GM23338 (cell line): ENCODE measurements at regions not wholly inside any gene's neighbourhood (a gene's known extent, or its start where the extent isn't known, plus 50 kb on each side); places are given as distances from the start of the nearest gene placed in this dataset.

Source experiments
- ATAC-seq: fragments of 200-7000 bp; cut with Tn5 transposase; 3 replicates; pipeline ENCODE4 v1.9.1; 2020
- DNase-seq: peaks from one replicate; pipeline ENCODE4 v3.0.0-alpha.2; 2015; ENCODE audit warnings: low spot score
- H2AFZ ChIP-seq: fragments of 200-600 bp; sonication (generic); 2 replicates; pipeline ENCODE4 v1.8.0; 2016; ENCODE audit warnings: antibody characterized with exemption, mild to moderate bottlenecking, moderate library complexity
- H3F3A ChIP-seq: fragments of 200-600 bp; sonication (generic); replicated peaks from 2 replicates; pipeline ENCODE4 v1.8.0; 2017; ENCODE audit warnings: antibody characterized with exemption, mixed run types, low read depth
- H3K27ac ChIP-seq: fragments of 200-600 bp; sonication (generic); 2 replicates; pipeline ENCODE4 v1.6.1; 2016; ENCODE audit warnings: low read depth
- H3K27me3 ChIP-seq: fragments of 200-600 bp; sonication (generic); 2 replicates; pipeline ENCODE4 v1.8.0; 2016; ENCODE audit warnings: mild to moderate bottlenecking, mixed run types, moderate library complexity; ENCODE audit not compliant: insufficient read depth
- H3K36me3 ChIP-seq: fragments of 200-600 bp; sonication (generic); 2 replicates; pipeline ENCODE4 v1.8.0; 2016; ENCODE audit warnings: mild to moderate bottlenecking; ENCODE audit not compliant: insufficient read depth
- H3K4me1 ChIP-seq: fragments of 200-600 bp; sonication (generic); 2 replicates; pipeline ENCODE4 v1.8.0; 2016; ENCODE audit warnings: mild to moderate bottlenecking, moderate library complexity; ENCODE audit not compliant: insufficient read depth
- H3K4me2 ChIP-seq: fragments of 200-600 bp; sonication (generic); 2 replicates; pipeline ENCODE4 v1.7.1; 2017; ENCODE audit warnings: mixed run types
- H3K4me3 ChIP-seq: fragments of 200-600 bp; sonication (generic); 2 replicates; pipeline ENCODE4 v1.6.1; 2016; ENCODE audit warnings: mixed run types
- H3K79me2 ChIP-seq: fragments of 200-600 bp; sonication (generic); replicated peaks from 2 replicates; pipeline ENCODE4 v1.8.0; 2017; ENCODE audit warnings: mild to moderate bottlenecking; ENCODE audit not compliant: insufficient read depth
- H3K9me2 ChIP-seq: fragments of 200-600 bp; sonication (generic); 2 replicates; pipeline ENCODE4 v1.8.0; 2017; ENCODE audit not compliant: insufficient read depth
- H4K20me1 ChIP-seq: fragments of 200-600 bp; sonication (generic); replicated peaks from 2 replicates; pipeline ENCODE4 v1.8.0; 2017; ENCODE audit warnings: mild to moderate bottlenecking; ENCODE audit not compliant: insufficient read depth
- H3K27ac Mint-ChIP-seq: 2 replicates; pipeline ENCODE4 v1.8.0; 2020; ENCODE audit warnings: inconsistent platforms, mild to moderate bottlenecking, moderate library complexity, mixed read lengths
- H3K27me3 Mint-ChIP-seq: 3 replicates; pipeline ENCODE4 v1.8.0; 2022; ENCODE audit warnings: low read depth, mild to moderate bottlenecking, moderate library complexity, mixed read lengths, inconsistent platforms; ENCODE audit not compliant: insufficient read depth, poor library complexity
- H3K36me3 Mint-ChIP-seq: 3 replicates; pipeline ENCODE4 v1.8.0; 2021; ENCODE audit warnings: low read depth, mild to moderate bottlenecking, inconsistent platforms, moderate library complexity, mixed read lengths
- H3K4me1 Mint-ChIP-seq: 3 replicates; pipeline ENCODE4 v1.8.0; 2020; ENCODE audit warnings: mild to moderate bottlenecking, inconsistent platforms, mixed read lengths
- H3K4me3 Mint-ChIP-seq: 3 replicates; pipeline ENCODE4 v1.8.0; 2021; ENCODE audit warnings: moderate library complexity, mild to moderate bottlenecking, inconsistent platforms, mixed read lengths
- H3K9me3 Mint-ChIP-seq: 3 replicates; pipeline ENCODE4 v1.8.0; 2020; ENCODE audit warnings: moderate library complexity, mild to moderate bottlenecking, inconsistent platforms, mixed read lengths
- CREB1 ChIP-seq: fragments of 250-450 bp; sonication (Bioruptor Pico); IDR thresholded peaks from 2 replicates; pipeline ENCODE4 v1.5.0; 2020; ENCODE audit warnings: low read depth, mild to moderate bottlenecking, moderate library complexity
- CTCF ChIP-seq, 2 experiments: fragments of 200-600 bp in 1 of 2; sonication (generic) in 1 of 2; conservative IDR thresholded peaks; 2 replicates each; pipeline versions ENCODE4 v1.5.1 to v1.6.1; 2016 to 2017; ENCODE audit warnings: antibody characterized with exemption in 2 of 2, low read depth in 2 of 2, mild to moderate bottlenecking in 2 of 2, moderate library complexity in 1 of 2
- EZH2 ChIP-seq: fragments of 200-600 bp; sonication (generic); IDR thresholded peaks from one replicate; pipeline ENCODE4 v1.8.0; 2017; ENCODE audit warnings: antibody characterized with exemption, mild to moderate bottlenecking, low read depth; ENCODE audit not compliant: unreplicated experiment
- EZH2phosphoT487 ChIP-seq: fragments of 200-600 bp; sonication (generic); IDR thresholded peaks from one replicate; pipeline ENCODE4 v1.8.1; 2018; ENCODE audit warnings: antibody characterized with exemption; ENCODE audit not compliant: unreplicated experiment
- JUNB ChIP-seq: IDR thresholded peaks from one replicate; pipeline ENCODE4 v1.6.1; 2016; ENCODE audit warnings: antibody characterized with exemption; ENCODE audit not compliant: unreplicated experiment
- NANOG ChIP-seq: IDR thresholded peaks from 2 replicates; pipeline ENCODE4 v1.6.1; 2016; ENCODE audit warnings: antibody characterized with exemption, borderline replicate concordance
- POLR2AphosphoS5 ChIP-seq: IDR thresholded peaks from 2 replicates; pipeline ENCODE4 v1.6.1; 2016; ENCODE audit warnings: antibody characterized with exemption, low read depth
- STAT1 ChIP-seq: IDR thresholded peaks from one replicate; pipeline ENCODE4 v1.6.1; 2016; ENCODE audit warnings: antibody characterized with exemption; ENCODE audit not compliant: unreplicated experiment
- ZNF114 ChIP-seq: fragments of 250-450 bp; sonication (Bioruptor Pico); IDR thresholded peaks from 2 replicates; pipeline ENCODE4 v1.5.0; 2020; ENCODE audit warnings: mild to moderate bottlenecking, moderate library complexity
- ZNF331 ChIP-seq: fragments of 250-450 bp; sonication (Bioruptor Pico); IDR thresholded peaks from 2 replicates; pipeline ENCODE4 v1.5.0; 2020; ENCODE audit warnings: low read depth, mild to moderate bottlenecking, moderate library complexity
- TF ChIP-seq, protein P1 (sequence below): fragments of 250-450 bp; sonication (Bioruptor Pico); IDR thresholded peaks from 2 replicates; pipeline ENCODE4 v1.5.0; 2020; ENCODE audit warnings: mild to moderate bottlenecking, moderate library complexity
- TF ChIP-seq, protein P2 (sequence below): IDR thresholded peaks from 2 replicates; pipeline ENCODE4 v1.6.1; 2016; ENCODE audit warnings: antibody characterized with exemption
- TF ChIP-seq, protein P3 (sequence below): IDR thresholded peaks from one replicate; pipeline ENCODE4 v1.6.1; 2018; ENCODE audit warnings: antibody characterized with exemption; ENCODE audit not compliant: unreplicated experiment

DNA sequence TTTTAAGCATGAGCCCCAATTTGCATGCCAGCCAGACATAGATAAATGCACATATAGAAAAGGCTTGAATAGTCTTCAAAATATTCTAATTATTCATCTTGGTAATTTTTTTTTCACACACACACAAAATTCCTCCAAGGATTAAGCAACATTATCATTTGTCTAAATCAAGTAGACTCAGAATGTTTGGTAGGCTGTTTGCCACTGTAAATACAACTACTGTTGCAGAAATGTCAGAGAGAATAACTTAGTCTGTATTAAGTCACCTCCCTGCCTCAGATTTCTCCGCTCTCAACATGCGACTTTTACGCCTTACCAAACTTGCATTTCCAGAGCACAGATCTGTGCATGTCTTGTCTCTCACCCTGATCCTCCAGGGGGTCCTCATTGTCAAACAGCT lies 265.6 kb upstream of the C9orf72 start:
- no peaks in the 10 kb centered on the region for H3K36me3 Mint-ChIP-seq
- H3K9me3 Mint-ChIP-seq, result no peaks in the 10 kb centered on the region
- TF ChIP-seq EZH2phosphoT487, result no peak
- TF ChIP-seq NANOG, result no peak
- no peak for TF ChIP-seq CTCF (conservative IDR thresholded peaks at IDR 0.05; ENCODE audit: low read depth in 2 of 2)
- no peak for TF ChIP-seq STAT1
- TF ChIP-seq JUNB, result no peak
- TF ChIP-seq CREB1 (CRISPR knock-in tag), result no peak
- TF ChIP-seq ZNF114, result no peak
- no peak for TF ChIP-seq ZNF331 (CRISPR knock-in tag)
- TF ChIP-seq, protein P1, sequence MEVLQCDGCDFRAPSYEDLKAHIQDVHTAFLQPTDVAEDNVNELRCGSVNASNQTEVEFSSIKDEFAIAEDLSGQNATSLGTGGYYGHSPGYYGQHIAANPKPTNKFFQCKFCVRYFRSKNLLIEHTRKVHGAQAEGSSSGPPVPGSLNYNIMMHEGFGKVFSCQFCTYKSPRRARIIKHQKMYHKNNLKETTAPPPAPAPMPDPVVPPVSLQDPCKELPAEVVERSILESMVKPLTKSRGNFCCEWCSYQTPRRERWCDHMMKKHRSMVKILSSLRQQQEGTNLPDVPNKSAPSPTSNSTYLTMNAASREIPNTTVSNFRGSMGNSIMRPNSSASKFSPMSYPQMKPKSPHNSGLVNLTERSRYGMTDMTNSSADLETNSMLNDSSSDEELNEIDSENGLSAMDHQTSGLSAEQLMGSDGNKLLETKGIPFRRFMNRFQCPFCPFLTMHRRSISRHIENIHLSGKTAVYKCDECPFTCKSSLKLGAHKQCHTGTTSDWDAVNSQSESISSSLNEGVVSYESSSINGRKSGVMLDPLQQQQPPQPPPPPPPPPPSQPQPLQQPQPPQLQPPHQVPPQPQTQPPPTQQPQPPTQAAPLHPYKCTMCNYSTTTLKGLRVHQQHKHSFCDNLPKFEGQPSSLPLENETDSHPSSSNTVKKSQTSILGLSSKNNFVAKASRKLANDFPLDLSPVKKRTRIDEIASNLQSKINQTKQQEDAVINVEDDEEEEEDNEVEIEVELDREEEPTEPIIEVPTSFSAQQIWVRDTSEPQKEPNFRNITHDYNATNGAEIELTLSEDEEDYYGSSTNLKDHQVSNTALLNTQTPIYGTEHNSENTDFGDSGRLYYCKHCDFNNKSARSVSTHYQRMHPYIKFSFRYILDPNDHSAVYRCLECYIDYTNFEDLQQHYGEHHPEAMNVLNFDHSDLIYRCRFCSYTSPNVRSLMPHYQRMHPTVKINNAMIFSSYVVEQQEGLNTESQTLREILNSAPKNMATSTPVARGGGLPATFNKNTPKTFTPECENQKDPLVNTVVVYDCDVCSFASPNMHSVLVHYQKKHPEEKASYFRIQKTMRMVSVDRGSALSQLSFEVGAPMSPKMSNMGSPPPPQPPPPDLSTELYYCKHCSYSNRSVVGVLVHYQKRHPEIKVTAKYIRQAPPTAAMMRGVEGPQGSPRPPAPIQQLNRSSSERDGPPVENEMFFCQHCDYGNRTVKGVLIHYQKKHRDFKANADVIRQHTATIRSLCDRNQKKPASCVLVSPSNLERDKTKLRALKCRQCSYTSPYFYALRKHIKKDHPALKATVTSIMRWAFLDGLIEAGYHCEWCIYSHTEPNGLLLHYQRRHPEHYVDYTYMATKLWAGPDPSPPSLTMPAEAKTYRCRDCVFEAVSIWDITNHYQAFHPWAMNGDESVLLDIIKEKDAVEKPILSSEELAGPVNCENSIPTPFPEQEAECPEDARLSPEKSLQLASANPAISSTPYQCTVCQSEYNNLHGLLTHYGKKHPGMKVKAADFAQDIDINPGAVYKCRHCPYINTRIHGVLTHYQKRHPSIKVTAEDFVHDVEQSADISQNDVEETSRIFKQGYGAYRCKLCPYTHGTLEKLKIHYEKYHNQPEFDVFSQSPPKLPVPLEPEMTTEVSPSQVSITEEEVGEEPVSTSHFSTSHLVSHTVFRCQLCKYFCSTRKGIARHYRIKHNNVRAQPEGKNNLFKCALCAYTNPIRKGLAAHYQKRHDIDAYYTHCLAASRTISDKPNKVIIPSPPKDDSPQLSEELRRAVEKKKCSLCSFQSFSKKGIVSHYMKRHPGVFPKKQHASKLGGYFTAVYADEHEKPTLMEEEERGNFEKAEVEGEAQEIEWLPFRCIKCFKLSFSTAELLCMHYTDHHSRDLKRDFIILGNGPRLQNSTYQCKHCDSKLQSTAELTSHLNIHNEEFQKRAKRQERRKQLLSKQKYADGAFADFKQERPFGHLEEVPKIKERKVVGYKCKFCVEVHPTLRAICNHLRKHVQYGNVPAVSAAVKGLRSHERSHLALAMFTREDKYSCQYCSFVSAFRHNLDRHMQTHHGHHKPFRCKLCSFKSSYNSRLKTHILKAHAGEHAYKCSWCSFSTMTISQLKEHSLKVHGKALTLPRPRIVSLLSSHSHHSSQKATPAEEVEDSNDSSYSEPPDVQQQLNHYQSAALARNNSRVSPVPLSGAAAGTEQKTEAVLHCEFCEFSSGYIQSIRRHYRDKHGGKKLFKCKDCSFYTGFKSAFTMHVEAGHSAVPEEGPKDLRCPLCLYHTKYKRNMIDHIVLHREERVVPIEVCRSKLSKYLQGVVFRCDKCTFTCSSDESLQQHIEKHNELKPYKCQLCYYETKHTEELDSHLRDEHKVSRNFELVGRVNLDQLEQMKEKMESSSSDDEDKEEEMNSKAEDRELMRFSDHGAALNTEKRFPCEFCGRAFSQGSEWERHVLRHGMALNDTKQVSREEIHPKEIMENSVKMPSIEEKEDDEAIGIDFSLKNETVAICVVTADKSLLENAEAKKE, result no peak
- TF ChIP-seq, protein P2, sequence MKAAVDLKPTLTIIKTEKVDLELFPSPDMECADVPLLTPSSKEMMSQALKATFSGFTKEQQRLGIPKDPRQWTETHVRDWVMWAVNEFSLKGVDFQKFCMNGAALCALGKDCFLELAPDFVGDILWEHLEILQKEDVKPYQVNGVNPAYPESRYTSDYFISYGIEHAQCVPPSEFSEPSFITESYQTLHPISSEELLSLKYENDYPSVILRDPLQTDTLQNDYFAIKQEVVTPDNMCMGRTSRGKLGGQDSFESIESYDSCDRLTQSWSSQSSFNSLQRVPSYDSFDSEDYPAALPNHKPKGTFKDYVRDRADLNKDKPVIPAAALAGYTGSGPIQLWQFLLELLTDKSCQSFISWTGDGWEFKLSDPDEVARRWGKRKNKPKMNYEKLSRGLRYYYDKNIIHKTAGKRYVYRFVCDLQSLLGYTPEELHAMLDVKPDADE, result no peak
- TF ChIP-seq, protein P3, sequence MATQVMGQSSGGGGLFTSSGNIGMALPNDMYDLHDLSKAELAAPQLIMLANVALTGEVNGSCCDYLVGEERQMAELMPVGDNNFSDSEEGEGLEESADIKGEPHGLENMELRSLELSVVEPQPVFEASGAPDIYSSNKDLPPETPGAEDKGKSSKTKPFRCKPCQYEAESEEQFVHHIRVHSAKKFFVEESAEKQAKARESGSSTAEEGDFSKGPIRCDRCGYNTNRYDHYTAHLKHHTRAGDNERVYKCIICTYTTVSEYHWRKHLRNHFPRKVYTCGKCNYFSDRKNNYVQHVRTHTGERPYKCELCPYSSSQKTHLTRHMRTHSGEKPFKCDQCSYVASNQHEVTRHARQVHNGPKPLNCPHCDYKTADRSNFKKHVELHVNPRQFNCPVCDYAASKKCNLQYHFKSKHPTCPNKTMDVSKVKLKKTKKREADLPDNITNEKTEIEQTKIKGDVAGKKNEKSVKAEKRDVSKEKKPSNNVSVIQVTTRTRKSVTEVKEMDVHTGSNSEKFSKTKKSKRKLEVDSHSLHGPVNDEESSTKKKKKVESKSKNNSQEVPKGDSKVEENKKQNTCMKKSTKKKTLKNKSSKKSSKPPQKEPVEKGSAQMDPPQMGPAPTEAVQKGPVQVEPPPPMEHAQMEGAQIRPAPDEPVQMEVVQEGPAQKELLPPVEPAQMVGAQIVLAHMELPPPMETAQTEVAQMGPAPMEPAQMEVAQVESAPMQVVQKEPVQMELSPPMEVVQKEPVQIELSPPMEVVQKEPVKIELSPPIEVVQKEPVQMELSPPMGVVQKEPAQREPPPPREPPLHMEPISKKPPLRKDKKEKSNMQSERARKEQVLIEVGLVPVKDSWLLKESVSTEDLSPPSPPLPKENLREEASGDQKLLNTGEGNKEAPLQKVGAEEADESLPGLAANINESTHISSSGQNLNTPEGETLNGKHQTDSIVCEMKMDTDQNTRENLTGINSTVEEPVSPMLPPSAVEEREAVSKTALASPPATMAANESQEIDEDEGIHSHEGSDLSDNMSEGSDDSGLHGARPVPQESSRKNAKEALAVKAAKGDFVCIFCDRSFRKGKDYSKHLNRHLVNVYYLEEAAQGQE, result no peak
- no peak for TF ChIP-seq POLR2AphosphoS5
- no peak for TF ChIP-seq EZH2
- Histone ChIP-seq H3K9me2 (no peaks in the 10 kb centered on the region; the same call in 1 of the 2 replicates), H3K27me3 (no peaks in the 10 kb centered on the region), H2AFZ (no peak overlapping the region), H3K4me1 (peaks cover 6% of the 10 kb centered on the region; the same call in 1 of the 2 replicates), H3K27ac (no peak overlapping the region), H3K4me3 (no peak overlapping the region), H4K20me1 (no peaks in the 10 kb centered on the region), H3K4me2 (no peak overlapping the region), H3K79me2 (no peaks in the 10 kb centered on the region), H3K36me3 (no peaks in the 10 kb centered on the region), H3F3A (no peaks in the 10 kb centered on the region)
- H3K4me1 Mint-ChIP-seq, result no peaks in the 10 kb centered on the region; the same call in 1 of the 3 replicates
- ATAC-seq (no peak), DNase-seq (no peak)
- H3K27ac Mint-ChIP-seq, result no peak overlapping the region
- no peaks in the 10 kb centered on the region for H3K27me3 Mint-ChIP-seq
- no peak overlapping the region for H3K4me3 Mint-ChIP-seq
